Iris pigment epithelial cell (primary cell): ENCODE measurements at regions not wholly inside any gene's neighbourhood (a gene's known extent, or its start where the extent isn't known, plus 50 kb on each side); places are given as distances from the start of the nearest gene placed in this dataset.

ENCODE experiments used
- DNase-seq: peaks from one replicate; pipeline ENCODE4 v3.0.0-alpha.2; 2011; ENCODE audit warnings: low read depth

GRCh38 chr11:32161293-32161692 lies 70.4 kb downstream of the RCN1 start:
- no peak for DNase-seq

DNA sequence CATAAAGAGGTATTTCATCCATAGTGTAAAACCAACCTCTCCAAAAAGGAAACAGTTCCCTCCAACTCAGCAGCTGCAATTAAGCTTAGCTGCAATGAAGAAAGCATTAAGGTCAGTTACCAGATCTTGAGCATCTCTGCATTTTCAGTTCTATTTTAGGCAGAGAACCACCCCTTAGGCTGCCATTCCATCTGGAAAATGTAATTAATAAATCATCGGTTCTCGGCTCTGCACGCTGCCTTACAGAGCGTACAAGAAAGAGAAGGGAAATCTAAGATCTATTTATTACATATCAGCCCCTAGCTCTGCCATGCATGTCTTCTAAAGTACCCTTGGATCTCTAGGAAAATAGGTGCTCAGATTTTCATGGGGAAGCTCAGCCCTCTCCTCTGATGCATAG lies 71.5 kb downstream of the RCN1 start:
- no peak for DNase-seq

DNA sequence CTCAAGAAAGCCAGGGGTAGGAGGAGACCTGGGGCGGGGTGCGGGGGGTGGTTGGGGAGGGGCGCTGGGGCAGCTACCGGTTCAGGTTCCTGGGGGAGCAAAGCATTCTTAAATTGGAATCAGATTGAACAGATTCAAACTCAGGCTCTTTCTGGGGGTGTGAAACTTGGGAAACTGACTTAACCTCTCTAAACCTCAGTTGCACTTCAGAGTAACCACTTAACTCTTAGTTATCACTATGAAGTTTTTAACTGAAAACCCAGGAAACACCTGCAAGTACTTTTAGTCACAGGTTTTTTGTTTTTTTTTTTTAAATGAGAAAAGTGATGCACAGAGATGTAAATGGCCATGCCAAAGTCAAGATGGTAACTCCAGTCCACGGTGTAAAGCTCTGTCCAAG lies 72.0 kb downstream of the RCN1 start:
- DNase-seq = no peak

DNA sequence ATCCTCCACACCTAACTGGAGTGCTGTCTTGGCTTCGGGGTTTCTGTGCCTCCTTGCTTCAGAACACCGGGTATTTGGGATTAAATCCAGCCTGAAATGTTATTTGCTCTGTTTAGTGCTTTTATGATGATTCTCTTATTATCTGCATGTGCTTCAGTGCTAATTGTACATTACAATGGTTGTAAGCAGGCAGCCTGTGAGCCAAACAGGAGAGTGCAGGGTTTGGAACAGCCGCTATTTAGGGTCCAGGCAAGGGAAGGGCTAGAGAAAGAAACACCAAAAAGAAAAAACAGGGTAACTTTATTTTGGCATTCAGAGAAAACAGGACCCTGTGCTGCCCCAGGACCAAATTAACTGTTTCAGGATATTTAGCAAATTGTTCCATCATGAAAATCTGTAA lies 72.7 kb downstream of the RCN1 start:
- DNase-seq = no peak

DNA sequence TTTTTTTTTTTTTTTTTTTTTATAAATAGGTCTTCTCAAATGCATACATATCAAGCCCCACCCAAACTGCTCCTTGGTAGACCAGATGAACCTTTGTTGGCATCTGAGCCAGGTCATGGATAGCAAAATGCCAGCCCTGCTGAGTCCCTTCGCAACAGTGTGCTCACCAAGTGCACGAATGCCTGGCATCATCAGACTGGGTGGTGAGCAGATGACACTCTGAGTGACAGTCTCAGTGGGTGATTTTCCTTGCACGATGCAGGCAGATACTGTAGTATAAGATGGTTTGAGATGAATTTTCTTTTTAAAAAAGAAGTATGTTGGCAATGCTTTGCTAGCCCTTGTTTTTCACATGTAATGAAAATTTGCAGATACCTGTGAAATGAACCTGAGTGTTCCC lies 74.0 kb downstream of the RCN1 start:
- DNase-seq = no peak

GRCh38 chr11:32168924-32169323 lies 78.0 kb downstream of the RCN1 start:
- DNase-seq = no peak

DNA sequence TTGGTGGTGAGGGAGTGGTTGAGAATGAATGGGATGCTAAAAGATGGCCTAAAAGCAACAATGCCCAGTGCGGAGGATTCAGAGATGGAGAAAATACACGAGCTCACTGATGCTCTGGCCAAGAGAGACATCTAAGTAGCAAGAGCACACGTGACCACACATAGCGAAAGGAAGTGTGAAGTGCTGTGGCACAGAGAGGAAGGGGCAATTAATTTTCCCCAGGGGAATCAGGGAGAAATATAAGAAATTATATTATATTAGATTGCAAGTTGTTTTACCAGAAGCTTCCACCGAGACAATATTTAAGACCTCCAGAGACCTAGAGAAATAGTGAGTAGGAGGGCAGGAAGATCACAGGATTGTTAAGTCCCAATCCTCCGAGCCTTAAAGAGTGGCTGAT lies 80.6 kb downstream of the RCN1 start:
- no peak for DNase-seq

DNA sequence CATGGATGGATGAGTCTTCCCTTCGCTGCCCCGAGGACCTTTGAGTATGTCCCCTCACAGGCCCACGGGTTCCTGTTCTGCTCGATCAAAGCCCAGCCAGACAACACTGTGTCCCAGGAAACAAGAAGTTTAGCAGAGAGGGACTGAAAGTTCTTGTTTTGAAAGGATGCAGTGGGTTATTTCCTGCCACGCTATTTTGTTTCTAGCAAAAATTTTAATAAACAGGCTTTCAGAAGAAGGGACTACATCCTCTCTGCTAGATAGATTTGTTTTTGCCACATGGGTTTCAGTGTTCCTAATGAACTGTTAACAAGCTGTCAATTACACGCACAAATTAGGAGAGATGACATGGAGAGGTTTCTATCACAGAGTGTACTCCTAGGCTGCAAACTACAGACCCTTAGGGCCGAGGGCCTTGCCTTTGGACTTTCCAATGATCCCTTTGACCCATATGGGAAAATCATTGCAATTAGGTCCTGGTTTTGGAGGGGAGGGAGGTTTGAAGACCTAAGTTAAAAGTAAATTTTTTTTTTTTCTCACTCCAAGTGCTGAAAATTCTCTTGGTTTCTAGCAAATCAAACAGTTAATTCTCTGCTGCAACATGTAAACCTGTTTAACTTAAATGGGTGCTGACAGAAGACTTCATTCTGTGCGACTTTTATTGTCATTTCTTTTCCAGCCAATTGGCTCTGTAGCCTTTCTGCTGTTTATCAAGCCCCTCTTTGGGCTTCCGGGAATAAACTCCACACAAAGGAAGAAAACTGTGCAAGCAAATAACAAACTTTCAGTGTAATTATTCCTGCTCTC lies 81.4 kb downstream of the RCN1 start:
- DNase-seq = no peak

DNA sequence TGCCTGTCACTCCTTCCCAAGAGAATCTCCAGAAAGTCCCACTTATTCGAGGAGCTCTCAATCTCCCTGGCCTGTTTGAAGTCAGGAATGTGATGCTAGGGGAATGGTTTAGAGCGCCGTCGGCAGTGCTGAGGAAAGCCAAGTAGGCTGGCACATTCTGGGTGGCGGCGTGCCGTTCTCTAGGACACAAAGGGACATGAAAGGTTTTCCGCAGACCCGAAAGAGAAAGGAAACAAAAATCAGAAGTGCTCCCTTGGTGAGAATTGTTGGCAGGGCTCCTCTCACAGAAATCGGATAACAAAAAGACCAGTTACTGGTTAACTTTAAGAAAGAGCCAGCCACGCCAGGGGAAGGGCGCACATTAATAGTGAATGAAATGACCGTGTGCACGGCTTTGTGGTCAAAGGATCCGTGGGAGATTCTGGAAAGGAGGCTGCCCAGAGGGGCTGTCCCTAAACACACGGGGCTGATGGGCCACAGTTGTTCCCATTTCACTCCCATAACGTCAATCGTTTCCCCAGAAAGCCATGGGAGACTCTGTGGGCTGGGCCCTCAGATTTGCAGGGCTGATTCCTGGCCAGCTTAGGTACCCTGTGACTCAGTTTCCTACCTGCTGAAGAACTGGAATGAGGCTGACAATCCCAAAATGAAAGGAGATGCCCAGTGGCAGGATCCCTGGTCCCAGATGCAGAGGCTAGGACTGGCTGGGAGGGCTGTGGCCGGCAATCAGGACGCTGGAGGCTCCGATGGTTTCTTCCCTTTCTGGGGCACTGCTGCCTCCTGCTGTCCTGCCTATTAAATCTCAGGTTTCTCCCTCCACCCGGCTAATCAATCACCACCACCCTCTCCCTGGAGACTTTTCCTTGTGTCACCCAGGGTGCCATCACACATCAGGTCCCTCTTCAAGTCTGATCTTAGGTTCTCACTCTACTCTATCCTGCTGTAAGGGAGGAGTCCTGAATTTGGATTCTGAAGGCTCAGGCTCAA lies 82.3 kb downstream of the RCN1 start:
- DNase-seq = peak; percentile 66

DNA sequence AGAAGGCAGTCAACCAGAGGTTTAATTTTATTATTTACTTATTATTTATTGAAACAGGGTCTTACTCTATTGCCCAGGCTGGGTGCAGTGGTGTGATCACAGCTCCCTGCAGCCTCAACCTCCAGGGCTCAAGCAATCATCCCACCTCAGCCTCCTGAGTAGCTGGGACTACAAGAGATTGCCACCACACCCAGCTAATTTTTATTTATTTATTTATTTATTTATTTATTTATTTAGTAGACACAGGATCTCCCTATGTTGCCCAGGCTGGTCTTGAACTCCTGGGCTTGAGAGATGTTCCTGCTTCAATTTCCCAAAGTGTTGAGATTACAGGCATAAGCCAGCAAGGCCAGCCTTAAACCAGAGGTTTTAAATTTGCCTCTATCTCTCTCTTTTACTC lies 83.1 kb downstream of the RCN1 start:
- no peak for DNase-seq

DNA sequence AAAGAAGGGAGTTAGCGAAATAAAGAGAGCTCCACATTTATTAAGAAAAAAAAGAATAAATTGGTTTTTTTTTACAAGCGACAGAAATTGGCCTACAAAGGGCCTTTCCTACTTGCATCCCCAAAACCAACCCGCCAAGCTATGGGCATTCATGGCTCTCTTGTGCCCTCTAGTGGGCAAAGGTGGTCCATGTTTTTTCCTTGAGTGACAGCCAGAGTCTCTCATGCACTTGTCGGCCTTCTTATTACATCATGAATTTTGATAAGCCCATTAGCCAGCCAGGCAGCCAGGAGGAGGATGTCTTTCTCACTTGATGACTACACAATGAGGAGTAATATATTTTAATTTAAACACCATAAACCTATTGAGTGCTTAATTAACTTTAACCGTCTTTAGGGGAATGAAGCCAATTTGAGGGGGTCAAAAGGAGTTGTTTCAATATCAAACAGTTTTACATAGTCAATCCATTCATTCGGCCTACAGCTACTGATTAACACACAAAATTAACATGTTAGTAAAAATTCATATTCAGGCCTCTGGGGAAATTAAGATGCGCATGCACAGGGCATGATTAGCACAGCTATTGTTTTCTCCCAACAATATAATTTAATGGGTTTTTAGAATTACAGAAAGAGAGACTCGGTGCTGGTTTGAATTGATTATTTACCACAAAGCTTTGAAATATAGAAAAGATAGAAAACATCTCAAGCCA lies 85.5 kb downstream of the RCN1 start:
- DNase-seq = peak; percentile 81

DNA sequence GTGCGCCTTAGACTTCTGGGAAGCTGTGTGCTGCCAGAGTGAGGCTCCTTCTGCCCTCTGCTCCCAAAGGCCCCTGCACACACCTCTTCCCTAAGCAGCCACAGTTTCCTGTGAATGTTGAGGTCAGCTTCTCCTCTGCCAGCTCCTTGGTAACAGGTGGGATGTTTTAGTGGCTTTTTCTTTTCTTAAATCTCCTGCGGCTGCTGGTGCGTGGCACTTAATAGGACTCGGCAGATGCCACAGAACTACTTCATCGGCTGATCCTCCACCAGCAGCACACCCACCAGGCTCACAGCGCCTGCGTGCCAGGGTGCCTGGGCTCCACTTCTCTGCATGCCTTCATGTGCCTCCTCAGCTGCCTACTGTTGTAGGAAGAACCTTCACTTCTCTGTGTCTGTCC lies 87.8 kb downstream of the RCN1 start:
- DNase-seq = no peak

- DNase-seq = no peak
These were observed 92.6 kb downstream of the RCN1 start for GRCh38 chr11:32183512-32183911.

GRCh38 chr11:32184041-32184722 lies 93.3 kb downstream of the RCN1 start:
- DNase-seq = no peak

DNA sequence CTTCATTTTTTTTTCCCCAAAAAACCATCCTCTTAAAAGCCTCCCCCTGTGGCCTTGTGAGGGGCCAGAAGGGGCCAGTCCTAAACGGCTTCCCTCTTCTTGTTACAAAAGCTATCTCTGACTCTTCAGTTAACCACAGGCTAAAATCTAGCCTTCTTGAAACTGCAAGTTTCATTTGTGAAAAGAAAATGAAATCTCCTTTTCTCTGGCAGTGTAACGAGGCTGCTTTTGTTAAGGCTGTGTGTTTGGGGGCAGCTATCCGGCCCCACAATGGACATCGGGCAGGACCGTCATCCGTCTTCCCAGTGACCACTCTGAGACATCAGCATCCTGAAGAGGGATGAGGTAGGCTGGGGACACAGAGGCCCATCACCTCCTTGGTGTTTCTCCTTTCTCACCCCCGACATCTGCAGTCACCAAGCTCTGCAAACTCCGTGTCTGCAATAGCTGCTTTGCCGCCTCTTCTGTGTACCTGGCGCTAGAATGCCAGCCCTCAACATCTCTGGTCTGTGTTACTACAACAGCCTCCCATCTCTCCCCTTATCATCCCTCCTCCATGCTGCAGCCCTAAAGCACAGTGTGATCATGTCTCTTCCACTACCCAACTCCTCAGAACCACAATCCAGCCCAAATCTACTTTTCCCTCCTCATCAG lies 94.0 kb downstream of the RCN1 start:
- no peak for DNase-seq

DNA sequence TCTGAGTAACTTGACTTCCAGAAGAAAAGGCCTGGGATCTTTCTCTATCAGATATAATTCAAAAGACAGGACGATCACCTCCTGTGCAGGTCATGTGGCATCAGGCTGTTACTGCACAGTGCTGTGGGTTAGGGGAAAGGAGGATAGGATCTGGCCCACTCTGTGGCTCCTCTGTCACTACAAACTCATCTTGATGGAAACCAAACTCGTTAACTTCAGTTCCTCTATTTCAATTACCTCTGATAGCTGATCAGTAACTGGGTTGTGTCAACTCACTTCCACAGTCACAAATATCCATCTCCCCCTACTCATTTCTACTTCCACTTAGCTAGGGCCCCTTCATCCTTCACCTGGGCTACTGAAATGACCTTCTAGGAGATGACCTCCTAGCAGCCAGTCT lies 95.2 kb downstream of the RCN1 start:
- DNase-seq = no peak

GRCh38 chr11:32187111-32187510 lies 96.2 kb downstream of the RCN1 start:
- DNase-seq = no peak

DNA sequence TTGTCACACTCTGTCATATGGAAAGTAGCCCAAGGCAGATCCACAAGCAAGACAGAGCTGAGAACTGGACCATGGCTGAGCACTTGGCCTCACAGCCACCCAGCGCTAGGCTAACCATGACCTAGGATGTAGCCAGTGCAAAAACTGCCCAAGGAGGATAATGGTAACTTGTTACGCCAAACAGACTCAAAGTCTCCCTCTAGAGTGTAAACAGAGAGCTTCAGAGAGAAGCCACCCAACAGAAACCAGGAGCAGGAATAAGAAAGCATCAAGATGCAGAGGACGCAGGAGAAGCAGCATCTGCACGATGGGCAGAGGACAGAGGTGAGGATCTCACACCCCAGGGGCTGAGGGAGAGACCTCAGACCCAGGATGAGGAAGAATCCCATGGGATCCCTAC lies 97.9 kb downstream of the RCN1 start:
- no peak for DNase-seq

DNA sequence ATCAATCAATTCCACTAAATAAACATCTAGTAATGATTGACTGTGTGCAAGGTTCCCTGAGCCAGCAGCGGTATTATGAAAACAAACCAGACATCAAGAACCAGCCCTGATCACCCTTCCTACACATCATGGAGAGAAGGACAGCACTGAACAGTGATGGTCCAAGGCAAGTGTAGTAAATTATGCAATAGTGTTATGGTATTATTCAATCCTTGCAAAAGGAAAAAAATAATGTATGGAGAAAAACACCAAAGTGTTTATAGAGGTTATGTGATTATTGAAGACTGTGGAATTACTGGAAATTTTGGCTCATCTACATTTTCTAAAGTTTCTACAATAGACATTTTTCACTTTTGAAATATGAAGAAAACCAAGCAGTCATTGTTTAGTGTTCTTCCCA lies 105.3 kb downstream of the RCN1 start:
- no peak for DNase-seq

- no peak for DNase-seq
These were observed 107.2 kb downstream of the RCN1 start for GRCh38 chr11:32198053-32198452.

GRCh38 chr11:32200136-32200847 lies 109.4 kb downstream of the RCN1 start:
- no peak for DNase-seq
